B cell (primary cell): ENCODE measurements at regions not wholly inside any gene's neighbourhood (a gene's known extent, or its start where the extent isn't known, plus 50 kb on each side); places are given as distances from the start of the nearest gene placed in this dataset.

Experiments
- ATAC-seq: fragments of 200-7000 bp; cut with Tn5 transposase; one replicate; pipeline ENCODE4 v1.10.0; 2021; ENCODE audit warnings: low read depth, mild to moderate bottlenecking, moderate number of reproducible peaks, moderate library complexity
- CTCF ChIA-PET: fragments of 350-600 bp; sonication (Branson Sonifier 250); formaldehyde crosslinking; loops from one replicate; lab custom pipeline; 2021; ENCODE audit warnings: antibody characterized with exemption, inconsistent platforms; lab: Charles Lee
- POLR2A ChIA-PET: fragments of 350-600 bp; sonication (Branson Sonifier 250); formaldehyde crosslinking; loops from one replicate; lab custom pipeline; 2021; ENCODE audit warnings: antibody characterized with exemption; lab: Charles Lee
- DNase-seq: peaks from one replicate; pipeline ENCODE4 v3.0.0; 2013
- H2AFZ ChIP-seq: 2 replicates; pipeline ENCODE4 v1.6.1; 2012; ENCODE audit warnings: mild to moderate bottlenecking, low read depth, low read length; ENCODE audit not compliant: insufficient read depth, poor library complexity, severe bottlenecking
- H3K27ac ChIP-seq, 2 donors: 1 replicate in 1 of 2; 2 replicates in 1 of 2; pipeline ENCODE4 v1.5.1; 2012 to 2013; ENCODE audit warnings: low read length in 2 of 2, mild to moderate bottlenecking in 2 of 2, moderate library complexity in 1 of 2
- H3K27me3 ChIP-seq, 4 experiments: fragments of 200-600 bp in 1 of 4; sonication (generic) in 1 of 4; replicated peaks in 1 of 4; 1 replicate in 2 of 4; 2 replicates in 2 of 4; pipeline versions ENCODE4 v1.6.1 to v1.7.0; 2013 to 2016; ENCODE audit warnings: low read length in 3 of 4, mild to moderate bottlenecking in 2 of 4, mixed read lengths in 1 of 4, moderate library complexity in 1 of 4; ENCODE audit not compliant: insufficient read depth in 4 of 4, control insufficient read depth in 3 of 4; ENCODE audit errors: control extremely low read depth in 1 of 4
- H3K36me3 ChIP-seq, 2 experiments: replicated peaks in 1 of 2; 1 replicate in 1 of 2; 2 replicates in 1 of 2; pipeline versions ENCODE4 v1.6.1 to v1.7.1; 2013; ENCODE audit warnings: low read length in 1 of 2; ENCODE audit not compliant: insufficient read depth in 2 of 2, control insufficient read depth in 1 of 2; ENCODE audit errors: control extremely low read depth in 1 of 2, extremely low read depth in 1 of 2
- H3K4me1 ChIP-seq, 2 donors: fragments of 200-600 bp in 1 of 2; sonication (generic) in 1 of 2; 1 replicate in 1 of 2; 2 replicates in 1 of 2; pipeline versions ENCODE4 v1.5.1 to v1.6.1; 2013 to 2017; ENCODE audit warnings: low read length in 2 of 2; ENCODE audit not compliant: control insufficient read depth in 2 of 2, insufficient read depth in 2 of 2
- H3K4me2 ChIP-seq: replicated peaks from 2 replicates; pipeline ENCODE3; 2012; ENCODE audit warnings: mild to moderate bottlenecking, low read depth, low read length; ENCODE audit not compliant: poor library complexity, severe bottlenecking
- H3K4me3 ChIP-seq, 5 experiments: fragments of 200-600 bp in 1 of 5; sonication (generic) in 1 of 5; 1 replicate in 3 of 5; 2 replicates in 2 of 5; pipeline versions ENCODE4 v1.5.1 to v1.7.0; 2011 to 2016; ENCODE audit warnings: low read length in 4 of 5, mild to moderate bottlenecking in 4 of 5, low read depth in 2 of 5, control low read depth in 1 of 5, moderate library complexity in 1 of 5; ENCODE audit not compliant: insufficient read depth in 1 of 5; ENCODE audit errors: control extremely low read depth in 1 of 5, extremely low read depth in 1 of 5
- H3K79me2 ChIP-seq: fragments of 200-600 bp; sonication (generic); one replicate; pipeline ENCODE4 v1.6.0; 2016; ENCODE audit warnings: low read length; ENCODE audit not compliant: control insufficient read depth, insufficient read depth
- H3K9ac ChIP-seq: fragments of 200-600 bp; sonication (generic); 2 replicates; pipeline ENCODE4 v1.6.1; 2017; ENCODE audit warnings: mild to moderate bottlenecking, low read length, moderate library complexity
- H3K9me3 ChIP-seq, 3 donors: one replicate each; pipeline versions ENCODE4 v1.6.1 to v1.7.1; 2013; ENCODE audit warnings: low read length in 2 of 3; ENCODE audit not compliant: control insufficient read depth in 2 of 3, insufficient read depth in 1 of 3; ENCODE audit errors: control extremely low read depth in 1 of 3
- H4K20me1 ChIP-seq: 2 replicates; pipeline ENCODE4 v1.6.0; 2012; ENCODE audit warnings: mild to moderate bottlenecking, low read length; ENCODE audit not compliant: insufficient read depth, control insufficient read depth, poor library complexity, severe bottlenecking
- H3K27ac Mint-ChIP-seq: one replicate; pipeline ENCODE4 v1.8.0; 2021; ENCODE audit warnings: mixed read lengths
- H3K27me3 Mint-ChIP-seq: one replicate; pipeline ENCODE4 v1.8.0; 2021; ENCODE audit warnings: mixed read lengths
- H3K4me1 Mint-ChIP-seq: one replicate; pipeline ENCODE4 v1.8.0; 2021; ENCODE audit warnings: mixed read lengths
- H3K4me3 Mint-ChIP-seq: one replicate; pipeline ENCODE4 v1.8.0; 2021; ENCODE audit warnings: mixed read lengths
- H3K9me3 Mint-ChIP-seq: one replicate; pipeline ENCODE4 v1.8.0; 2022; ENCODE audit warnings: mixed read lengths; ENCODE audit not compliant: insufficient read depth
- EZH2 ChIP-seq: IDR thresholded peaks from 2 replicates; pipeline ENCODE4 v1.6.1; 2012; ENCODE audit warnings: borderline replicate concordance, low read depth, mild to moderate bottlenecking, moderate library complexity, low read length; ENCODE audit not compliant: insufficient read depth, poor library complexity, severe bottlenecking
- WGBS: methylation state at CpG from one replicate; pipeline ENCODE4 v1.1.5; 2013; ENCODE audit warnings: missing lambda C conversion rate; ENCODE audit not compliant: insufficient coverage; 5-methylcytosine and 5-hydroxymethylcytosine counted together
- intact Hi-C: fragments of 100-400 bp; cut with micrococcal nuclease; formaldehyde crosslinking; loops from one replicate; pipeline ENCODE4 v1.10.0; 2022
- TF ChIP-seq, protein P1 (sequence below): fragments of 200-600 bp; IDR thresholded peaks from one replicate; pipeline ENCODE4 v1.8.0; 2022; ENCODE audit warnings: antibody characterized with exemption, mild to moderate bottlenecking

DNA sequence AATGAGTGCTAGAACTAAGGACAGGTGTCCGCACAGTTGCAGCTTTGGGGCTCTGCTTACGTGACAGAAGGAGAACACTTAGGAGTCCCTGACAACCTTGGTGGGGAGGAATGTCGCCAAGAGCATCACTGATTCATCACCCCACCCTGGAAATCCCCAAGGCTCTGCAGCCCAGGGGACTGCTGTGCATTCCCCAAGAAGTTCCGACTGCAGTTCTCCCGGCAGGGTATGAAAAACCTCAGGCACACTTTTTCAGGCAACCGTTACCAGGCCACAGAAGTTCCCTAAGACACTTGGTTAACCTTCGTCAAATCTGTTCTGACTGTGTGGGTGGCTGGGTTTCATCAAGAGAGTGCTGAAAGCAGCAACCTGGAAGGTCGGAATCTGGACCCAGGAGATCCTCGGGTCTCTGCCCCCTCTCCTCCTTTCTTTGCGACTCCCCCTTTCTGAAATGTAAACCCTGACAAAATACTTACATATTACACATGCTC, 192.1 kb upstream of the CXCR4 start:
- peak overlapping the region; percentile 27 for H3K4me3 Mint-ChIP-seq
- H3K4me3 ChIP-seq = no peak overlapping the region
- DNase-seq (peak; percentile 26), ATAC-seq (peak; percentile 37)
- no peaks in the 10 kb centered on the region for H3K27me3 ChIP-seq
- ChIA-PET POLR2A (interaction anchor here (0.6 to 1.0 kb wide), 3 partner anchors 28 to 185 kb away, joined by 3 to 4 read pairs (median 3); no protein-coding TSS in a partner anchor), CTCF (interaction anchor here (0.6 to 1.5 kb wide), 2 partner anchors 17 to 93 kb away, joined by 3 to 4 read pairs; no protein-coding TSS in a partner anchor)
- peaks cover 8 to 11% of the 10 kb centered on the region in 2 donors for H3K4me1 ChIP-seq
- no peak overlapping the region for H3K4me2 ChIP-seq
- no peaks in the 10 kb centered on the region for H3K36me3 ChIP-seq
- H3K79me2 ChIP-seq = no peaks in the 10 kb centered on the region
- no peak overlapping the region for H3K27ac Mint-ChIP-seq
- WGBS = 83% methylated on average over 2 of the region's 10 CpGs
- no peak overlapping the region for H3K9ac ChIP-seq
- H3K4me1 Mint-ChIP-seq = peaks cover 32% of the 10 kb centered on the region
- no peak overlapping the region for H3K27ac ChIP-seq
- H2AFZ ChIP-seq = no peak overlapping the region
- intact Hi-C loops = loop anchor here (2.0 to 5.0 kb wide), 2 partner anchors 17 to 53 kb away; no protein-coding TSS in a partner anchor
- no peaks in the 10 kb centered on the region for H3K9me3 Mint-ChIP-seq
- no peaks in the 10 kb centered on the region for H3K9me3 ChIP-seq
- no peaks in the 10 kb centered on the region for H4K20me1 ChIP-seq
- TF ChIP-seq, protein P1, sequence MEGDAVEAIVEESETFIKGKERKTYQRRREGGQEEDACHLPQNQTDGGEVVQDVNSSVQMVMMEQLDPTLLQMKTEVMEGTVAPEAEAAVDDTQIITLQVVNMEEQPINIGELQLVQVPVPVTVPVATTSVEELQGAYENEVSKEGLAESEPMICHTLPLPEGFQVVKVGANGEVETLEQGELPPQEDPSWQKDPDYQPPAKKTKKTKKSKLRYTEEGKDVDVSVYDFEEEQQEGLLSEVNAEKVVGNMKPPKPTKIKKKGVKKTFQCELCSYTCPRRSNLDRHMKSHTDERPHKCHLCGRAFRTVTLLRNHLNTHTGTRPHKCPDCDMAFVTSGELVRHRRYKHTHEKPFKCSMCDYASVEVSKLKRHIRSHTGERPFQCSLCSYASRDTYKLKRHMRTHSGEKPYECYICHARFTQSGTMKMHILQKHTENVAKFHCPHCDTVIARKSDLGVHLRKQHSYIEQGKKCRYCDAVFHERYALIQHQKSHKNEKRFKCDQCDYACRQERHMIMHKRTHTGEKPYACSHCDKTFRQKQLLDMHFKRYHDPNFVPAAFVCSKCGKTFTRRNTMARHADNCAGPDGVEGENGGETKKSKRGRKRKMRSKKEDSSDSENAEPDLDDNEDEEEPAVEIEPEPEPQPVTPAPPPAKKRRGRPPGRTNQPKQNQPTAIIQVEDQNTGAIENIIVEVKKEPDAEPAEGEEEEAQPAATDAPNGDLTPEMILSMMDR = no peak
- no peak for TF ChIP-seq EZH2
- no peaks in the 10 kb centered on the region for H3K27me3 Mint-ChIP-seq

DNA sequence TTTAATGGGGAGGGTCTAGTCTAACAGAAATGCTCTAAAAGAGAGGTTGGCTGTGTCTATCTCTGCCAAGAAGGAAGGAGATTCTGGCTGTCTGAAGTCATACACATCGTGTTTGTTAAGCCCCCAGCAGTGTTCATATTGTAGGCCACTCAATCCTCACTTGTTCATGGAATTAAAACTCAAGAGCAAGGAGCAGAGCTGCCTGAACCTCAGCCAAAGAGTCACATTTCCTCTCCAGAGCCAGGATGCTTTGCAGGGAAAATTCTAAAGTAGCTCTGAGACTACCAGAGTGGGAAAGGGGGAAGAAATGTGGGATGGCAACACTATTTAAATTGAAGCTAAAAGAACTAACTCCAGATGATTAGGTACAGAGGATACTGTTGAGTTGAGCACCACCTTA, 190.7 kb upstream of the CXCR4 start:
- no peaks in the 10 kb centered on the region for H3K36me3 ChIP-seq
- 100% methylated on average over 1 of the region's 1 CpG for WGBS
- Mint-ChIP-seq H3K27me3 (no peaks in the 10 kb centered on the region), H3K27ac (no peak overlapping the region), H3K9me3 (no peaks in the 10 kb centered on the region), H3K4me1 (peaks cover 33% of the 10 kb centered on the region), H3K4me3 (no peak overlapping the region)
- H3K4me1 ChIP-seq = peaks cover 8 to 11% of the 10 kb centered on the region in 2 donors
- TF ChIP-seq, protein P1 = no peak
- no peak for TF ChIP-seq EZH2
- ChIA-PET POLR2A (interaction anchor here (0.6 kb wide), 1 partner anchor 95 kb away, joined by 3 read pairs; no protein-coding TSS in a partner anchor), CTCF (interaction anchor here (0.7 kb wide), 1 partner anchor 14 kb away, joined by 3 read pairs; no protein-coding TSS in a partner anchor)
- H3K9ac ChIP-seq = no peak overlapping the region
- no peak overlapping the region for H3K4me2 ChIP-seq
- no peaks in the 10 kb centered on the region for H4K20me1 ChIP-seq
- no peaks in the 10 kb centered on the region for H3K9me3 ChIP-seq
- no peaks in the 10 kb centered on the region for H3K27me3 ChIP-seq
- intact Hi-C loops = no loop called here
- no peak overlapping the region for H3K4me3 ChIP-seq
- H2AFZ ChIP-seq = no peak overlapping the region
- H3K79me2 ChIP-seq = no peaks in the 10 kb centered on the region
- DNase-seq (no peak), ATAC-seq (no peak)
- no peak overlapping the region for H3K27ac ChIP-seq
